NCI-H510A (cell line): ENCODE measurements at regions not wholly inside any gene's neighbourhood (a gene's known extent, or its start where the extent isn't known, plus 50 kb on each side); places are given as distances from the start of the nearest gene placed in this dataset.
"Not testable (repeated sequence)": the region's sequence is repeated elsewhere in the genome, so short reads cannot be mapped to it uniquely, and the experiment has no call there.

Experiments used
- DNase-seq: peaks from one replicate; lab custom pipeline; 2025; lab: John Stamatoyannopoulos, UW

DNA sequence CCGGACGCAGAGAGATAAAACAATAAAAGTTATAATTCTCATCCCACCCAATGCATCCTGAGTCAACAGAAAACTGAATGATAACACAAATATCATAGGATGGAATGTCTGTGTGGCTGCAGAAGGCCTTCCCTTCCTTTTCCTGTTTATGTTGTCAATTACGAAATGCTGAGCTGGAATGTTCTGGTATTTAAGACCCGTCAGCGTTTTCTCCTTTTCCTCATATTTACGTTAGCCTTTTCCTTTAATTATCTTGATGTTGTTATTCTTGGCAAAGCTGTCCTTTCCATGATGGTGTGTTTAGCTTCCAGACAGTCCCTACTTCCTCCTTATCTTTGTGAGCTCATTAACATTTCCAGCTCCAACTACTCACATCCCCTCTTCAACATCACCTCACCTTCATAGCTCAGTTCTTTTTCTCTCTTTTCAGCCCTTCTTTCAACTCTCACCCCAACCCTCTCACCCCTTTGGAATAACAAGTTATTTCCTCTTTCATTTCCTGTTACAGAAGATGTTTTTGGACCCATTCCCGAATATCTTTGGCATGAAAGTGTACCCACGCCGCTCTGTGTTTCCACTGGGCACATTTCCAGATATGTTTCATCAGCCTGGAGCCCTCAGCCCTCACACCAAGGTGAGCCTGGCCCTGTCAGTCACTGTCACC, 221.6 kb downstream of the NR2F1-AS1 start:
- DNase-seq: no peak

DNA sequence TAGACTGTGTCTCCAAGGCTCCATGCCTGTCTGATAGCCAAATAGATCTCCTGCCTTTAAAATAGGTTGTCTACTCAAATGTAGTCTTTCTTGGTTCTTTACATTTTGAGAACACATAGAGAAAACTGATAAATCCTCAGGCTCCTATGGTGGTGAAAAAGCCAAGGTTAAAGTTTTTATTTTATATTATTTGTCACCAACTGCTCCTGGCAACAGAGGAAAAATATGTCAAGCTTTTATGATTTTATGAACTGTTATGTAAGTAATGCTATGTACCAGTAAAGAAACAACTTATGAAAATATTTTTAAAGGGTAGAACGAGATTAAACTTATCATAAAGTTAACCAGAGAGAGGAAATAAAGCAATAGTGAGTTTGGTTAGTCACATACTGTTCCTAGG, 222.8 kb downstream of the NR2F1-AS1 start:
- DNase-seq: no peak

DNA sequence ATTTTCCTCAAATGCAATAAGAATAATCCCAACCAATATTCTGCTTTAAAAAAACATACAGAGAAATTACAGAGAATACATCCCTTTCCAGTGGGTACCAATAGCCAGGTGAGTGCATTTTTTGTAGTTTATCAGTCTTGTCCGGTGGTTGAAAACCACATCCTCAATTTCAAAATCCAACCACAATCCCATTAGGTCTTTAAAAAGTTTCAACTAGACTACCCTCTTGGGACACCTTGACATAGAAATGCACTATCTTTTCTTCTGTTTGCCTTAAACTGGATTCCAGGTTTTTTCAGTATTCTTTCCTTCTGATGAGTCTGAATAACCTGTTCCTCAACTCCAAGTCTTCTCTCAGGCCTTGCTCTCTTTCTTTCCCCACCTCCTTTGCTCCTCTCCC, 223.3 kb downstream of the NR2F1-AS1 start:
- DNase-seq: no peak

DNA sequence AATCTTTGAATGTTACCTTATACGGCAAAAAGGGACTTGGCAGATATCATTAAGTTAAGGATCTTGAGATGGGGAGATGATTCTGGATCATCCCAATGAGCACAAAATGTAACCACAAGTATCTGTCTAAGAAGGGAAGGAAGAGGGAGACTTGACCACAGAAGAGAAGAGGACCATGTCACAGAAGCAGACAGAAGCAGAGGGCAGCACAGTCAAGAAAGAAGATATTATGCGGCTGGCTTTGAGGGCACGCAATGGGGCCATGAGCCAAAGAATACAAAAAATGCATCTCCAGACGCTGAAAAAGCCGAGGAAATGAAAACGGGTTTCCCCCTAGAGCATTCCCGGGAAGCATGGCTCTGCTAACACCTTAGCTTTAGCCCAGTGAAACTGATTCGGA, 225.3 kb downstream of the NR2F1-AS1 start:
- DNase-seq: no peak

DNA sequence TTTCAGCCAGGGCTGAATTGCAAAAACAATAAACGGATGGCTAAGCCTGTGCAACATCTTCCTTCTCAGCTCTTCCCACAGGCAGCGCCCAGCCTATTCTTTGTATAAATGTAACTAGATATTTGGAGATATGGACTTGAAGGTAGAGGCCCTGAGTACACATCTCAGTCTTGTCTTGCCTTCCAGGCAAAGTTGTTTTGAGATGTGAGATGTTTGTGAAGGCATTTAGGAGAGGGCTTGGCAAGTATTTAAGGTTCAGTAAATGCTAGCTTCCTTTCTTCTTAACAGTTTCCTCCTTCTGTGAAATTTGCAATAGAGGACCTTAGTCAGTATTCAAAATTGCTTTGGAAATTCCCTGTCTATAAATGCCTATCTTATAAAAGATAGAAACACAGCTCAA, 228.8 kb downstream of the NR2F1-AS1 start:
- no peak for DNase-seq

DNA sequence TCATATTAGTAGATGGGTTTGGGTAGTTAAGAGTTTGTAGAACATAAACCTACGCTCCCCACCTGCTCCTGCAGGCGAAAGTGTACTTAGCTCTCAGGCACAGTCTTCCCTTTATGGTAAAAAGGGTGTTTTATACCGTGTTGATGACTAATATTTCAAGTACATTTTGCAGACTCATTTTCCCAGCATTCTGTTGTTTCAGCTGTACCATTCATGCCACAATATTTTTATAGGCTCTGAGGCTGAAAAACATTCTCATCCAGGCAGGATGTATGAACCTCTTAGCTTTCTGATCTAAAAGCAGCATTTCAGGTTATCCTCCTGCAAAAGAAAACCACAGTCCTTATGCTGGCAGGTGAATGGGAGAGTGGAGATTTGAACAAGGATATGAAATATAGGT, 231.4 kb downstream of the NR2F1-AS1 start:
- no peak for DNase-seq

DNA sequence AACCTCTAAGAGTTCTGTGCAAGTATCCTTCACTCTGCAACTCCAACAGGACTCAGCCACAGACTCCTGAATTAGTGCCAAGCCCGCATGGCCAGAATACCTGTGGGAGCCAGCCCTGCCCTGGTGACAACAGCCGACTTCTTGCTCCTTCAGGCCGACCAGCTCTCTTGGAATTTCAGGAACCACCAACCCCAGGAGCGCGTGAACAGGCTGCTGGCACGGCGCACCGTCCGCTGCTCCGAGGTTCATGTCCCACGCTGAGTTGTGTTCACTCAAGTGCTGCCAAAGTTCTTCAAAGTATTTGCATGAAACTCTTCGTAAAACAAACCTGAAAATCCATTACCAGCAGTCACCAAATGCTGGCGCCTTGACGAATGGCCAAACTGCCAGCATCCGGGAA, 232.8 kb downstream of the NR2F1-AS1 start:
- no peak for DNase-seq

DNA sequence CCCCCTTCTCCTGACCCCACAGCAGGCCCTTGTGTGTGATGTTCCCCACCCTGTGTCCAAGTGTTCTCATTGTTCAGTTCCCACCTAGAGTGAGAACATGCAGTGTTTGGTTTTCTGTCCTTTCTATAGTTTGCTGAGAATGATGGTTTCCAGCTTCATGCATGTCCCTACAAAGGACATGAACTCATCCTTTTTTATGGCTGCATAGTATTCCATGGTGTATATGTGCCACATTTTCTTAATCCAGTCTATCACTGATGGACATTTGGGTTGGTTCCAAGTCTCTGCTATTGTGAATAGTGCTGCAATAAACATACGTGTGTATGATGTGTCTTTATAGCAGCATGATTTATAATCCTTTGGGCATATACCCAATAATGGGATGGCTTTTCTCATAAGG, 234.2 kb downstream of the NR2F1-AS1 start:
- not testable (repeated sequence) for DNase-seq

DNA sequence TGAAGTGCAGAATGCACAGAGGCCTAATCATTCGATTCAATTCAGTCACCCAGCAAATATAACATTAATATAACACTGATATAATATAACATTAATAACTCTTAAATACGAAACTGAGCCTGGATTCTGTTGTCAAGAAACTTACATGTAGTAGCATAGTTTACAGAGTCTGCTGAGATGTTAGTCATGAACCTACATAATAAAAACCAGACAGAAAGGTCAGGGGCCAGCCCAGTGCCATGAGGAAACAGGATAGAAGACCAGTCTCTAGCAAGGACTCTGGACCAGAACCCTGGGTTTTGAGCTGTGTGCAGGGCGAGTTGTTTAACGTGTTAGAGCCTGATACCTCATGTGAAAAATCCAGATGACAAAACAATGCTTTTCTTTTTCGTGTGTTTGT, 234.7 kb downstream of the NR2F1-AS1 start:
- DNase-seq: no peak

DNA sequence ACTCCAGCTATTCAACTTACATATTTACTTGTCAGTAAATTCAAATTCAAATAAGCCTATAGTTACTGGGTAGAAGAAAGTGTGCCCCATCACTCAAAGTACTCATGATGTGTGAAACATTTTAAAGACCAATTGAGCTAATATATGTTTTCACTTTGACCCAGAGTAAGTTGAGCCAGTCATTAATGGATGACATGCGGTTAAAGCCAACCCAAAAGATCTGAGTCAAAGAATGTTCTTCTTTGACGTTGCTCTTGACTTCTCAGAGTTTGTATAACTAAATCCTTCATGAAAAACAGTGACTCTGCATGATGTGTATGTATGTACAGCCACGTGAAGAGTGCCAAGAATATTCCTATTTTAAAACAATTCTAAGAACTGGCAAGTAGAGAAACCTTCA, 237.4 kb downstream of the NR2F1-AS1 start:
- DNase-seq: no peak

DNA sequence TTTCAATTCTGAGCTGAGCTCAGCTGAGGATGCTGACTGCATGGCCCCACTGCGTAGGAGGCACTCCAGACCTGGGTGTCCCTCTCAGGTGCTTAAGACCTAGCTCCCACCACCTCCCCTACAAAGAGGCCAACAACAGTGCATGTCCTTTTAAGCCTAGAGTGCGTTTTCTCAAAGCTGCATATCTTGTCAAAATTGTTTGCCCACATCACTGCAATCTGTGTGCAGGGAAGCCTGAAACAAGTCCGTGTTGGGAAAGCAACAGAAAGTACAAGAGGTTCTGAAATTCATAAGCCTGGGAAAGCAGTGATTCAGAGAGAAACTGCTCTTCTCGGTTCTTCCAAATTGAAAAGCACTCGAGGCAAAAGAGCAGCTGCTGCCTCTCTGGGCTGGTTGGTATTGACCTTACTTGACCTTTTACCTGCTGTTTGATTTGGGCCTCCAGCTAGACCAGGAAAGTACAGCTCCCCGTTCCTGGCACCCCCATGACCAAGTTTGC, 238.4 kb downstream of the NR2F1-AS1 start:
- DNase-seq: no peak

DNA sequence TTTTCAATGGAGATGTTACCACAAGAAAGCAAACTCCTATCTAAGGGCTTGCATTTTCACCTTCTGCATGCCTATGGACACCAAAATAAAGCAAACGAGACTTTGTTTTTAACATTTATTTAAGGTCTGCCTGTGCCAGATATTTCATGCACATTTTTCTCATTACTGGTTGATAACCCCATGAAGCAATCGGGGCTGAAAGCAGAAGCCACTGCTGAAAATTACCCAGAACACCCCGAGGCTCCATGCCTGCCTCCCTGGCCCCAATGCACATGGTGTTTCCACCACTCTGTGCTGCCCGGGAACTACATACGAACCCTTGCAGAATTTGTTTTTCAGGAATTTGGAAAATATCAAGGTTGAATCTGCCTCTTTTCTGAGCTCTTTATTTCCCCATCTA, 240.1 kb downstream of the NR2F1-AS1 start:
- no peak for DNase-seq

DNA sequence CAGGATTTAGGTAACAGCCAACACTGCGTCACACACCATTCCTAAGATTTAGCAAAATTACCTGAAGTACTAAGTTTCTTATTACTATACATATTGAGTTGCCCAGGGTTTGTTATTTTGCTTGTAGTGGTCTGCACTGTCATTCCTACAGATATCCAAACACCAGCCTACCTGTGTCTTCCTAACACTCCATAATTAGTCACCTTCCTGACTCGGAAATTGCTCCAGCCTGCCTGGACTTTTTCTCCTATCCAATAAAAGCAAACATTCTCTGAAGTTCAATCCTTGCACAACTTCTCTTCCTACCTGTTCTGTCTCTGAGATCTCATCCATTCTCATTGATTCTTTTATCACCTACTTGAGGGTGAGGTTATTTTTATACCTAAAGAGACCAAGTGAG, 243.9 kb downstream of the NR2F1-AS1 start:
- no peak for DNase-seq

DNA sequence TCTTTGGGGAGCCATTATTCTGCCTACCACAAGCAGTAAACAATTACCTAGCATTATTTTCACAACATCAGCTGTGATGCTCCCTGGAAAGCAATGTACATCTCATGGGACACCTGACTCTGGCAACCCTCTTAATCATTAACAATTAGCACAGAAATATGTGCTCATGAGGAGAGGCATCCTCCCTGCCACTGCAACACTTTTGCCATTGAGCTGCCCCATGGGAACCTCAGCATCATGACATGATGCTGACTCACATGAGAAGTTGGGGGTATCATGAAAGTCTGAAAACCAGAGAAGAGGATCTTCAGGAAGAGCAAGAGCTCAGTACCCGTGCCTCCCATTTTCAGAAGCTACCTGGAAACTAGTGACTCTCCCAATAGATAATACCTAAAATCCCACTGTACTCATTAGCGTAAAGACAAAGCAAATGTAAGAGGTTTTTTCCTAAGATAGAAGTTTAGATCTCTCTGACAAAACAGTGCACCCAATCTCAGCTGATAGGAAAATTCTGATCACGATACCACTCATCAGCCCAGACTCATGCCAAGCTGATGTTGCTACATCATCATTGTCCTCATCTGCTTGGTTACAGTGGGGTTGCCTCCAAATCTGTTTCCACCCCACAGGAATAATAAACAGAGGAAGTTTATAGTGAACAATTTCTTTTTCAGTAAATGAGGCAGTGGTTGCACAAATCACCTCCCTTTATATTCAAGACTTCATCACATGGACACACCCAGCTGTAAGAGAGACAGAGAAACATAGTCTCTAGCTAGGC, 244.5 kb downstream of the NR2F1-AS1 start:
- no peak for DNase-seq

DNA sequence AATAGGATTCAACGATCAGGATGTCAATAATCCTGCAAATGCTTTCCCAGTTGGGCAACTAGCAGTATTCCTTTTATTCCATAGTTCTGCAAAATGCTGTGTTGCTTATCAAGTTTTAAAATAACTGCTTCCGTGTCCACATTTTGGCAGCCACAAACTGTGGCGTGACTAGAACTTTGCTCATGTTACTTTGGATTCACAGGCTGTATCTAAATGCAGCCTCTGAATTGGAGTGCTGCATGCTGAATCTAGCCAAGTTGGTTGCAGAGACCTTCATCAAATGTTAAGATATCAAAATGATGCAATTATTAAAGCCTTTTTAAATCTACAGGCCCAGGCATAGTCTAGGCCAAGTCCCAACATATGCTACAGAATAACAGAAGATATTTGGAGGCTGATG, 249.2 kb downstream of the NR2F1-AS1 start:
- no peak for DNase-seq

DNA sequence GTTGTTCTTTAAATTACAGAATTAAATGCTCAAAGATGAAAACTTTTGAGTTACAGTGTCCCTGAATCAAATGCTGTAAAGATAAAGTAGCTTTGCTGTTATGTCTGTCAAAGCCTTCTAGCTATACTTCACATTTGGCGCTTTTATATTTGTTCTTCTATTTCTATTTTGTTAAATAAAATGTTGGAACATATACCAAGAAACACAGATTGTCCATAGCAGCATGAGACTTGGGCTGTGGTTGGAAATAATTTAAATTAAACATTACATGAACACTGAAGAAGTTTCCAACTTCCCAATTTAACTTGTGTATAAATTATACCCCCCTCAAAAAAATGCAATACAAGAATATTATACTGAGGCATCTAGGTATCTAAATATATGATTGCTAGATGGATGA, 249.8 kb downstream of the NR2F1-AS1 start:
- DNase-seq: no peak

DNA sequence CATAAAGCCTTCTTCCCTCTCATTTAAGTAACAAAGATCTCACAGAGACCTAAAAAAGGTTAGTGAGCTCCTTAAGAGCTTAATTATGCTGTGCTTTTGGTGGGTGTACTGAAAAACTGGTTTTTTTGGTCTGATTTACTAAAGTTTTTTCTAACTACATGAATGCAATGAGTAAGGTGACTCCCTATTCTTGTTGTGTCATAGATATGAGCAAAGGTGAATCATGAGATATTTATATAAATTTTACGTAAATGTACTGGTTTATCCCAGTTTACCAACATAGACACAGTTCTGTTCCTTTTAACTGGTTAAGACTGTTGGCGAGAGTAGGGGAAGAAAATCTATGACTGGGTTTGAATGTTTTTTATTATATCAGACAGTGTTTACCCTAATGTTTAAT, 250.5 kb downstream of the NR2F1-AS1 start:
- DNase-seq: no peak

DNA sequence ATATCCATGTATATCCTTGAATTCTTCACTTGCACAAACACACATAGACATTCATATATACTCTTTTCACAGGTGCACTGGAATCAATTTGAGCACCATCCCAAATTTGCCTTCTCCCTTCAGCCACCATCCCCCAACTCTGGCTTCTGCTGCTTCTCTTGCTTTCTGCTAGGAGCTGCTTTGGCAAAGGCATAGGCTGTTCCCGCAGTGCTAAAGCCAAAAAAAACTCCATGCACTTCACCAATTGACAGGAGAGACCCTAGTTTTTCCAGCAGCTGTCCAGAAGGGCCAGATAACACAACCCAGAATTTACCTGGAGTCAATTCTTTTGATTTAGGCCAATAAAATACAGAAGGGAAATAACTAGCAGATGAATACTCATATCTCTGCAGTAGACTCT, 251.3 kb downstream of the NR2F1-AS1 start:
- DNase-seq: no peak

DNA sequence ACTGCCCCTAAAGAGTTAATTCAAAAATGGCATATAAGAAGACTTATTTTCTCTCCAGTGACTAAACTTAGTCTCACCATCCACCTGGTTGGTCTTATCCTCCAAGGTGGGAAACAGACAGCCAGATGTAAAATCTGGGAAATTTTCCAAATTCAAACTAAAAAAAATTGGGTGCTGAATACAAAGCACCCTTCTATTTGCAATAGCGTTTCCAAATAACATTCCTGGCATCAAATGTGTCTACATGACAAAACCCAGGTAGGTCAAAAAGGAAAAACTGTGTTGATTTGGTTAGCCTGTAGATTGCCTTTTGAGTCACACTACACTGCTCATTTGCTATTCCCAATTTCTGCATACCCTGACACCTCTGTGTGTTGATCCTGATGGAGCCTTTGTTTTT, 252.2 kb downstream of the NR2F1-AS1 start:
- DNase-seq: no peak

DNA sequence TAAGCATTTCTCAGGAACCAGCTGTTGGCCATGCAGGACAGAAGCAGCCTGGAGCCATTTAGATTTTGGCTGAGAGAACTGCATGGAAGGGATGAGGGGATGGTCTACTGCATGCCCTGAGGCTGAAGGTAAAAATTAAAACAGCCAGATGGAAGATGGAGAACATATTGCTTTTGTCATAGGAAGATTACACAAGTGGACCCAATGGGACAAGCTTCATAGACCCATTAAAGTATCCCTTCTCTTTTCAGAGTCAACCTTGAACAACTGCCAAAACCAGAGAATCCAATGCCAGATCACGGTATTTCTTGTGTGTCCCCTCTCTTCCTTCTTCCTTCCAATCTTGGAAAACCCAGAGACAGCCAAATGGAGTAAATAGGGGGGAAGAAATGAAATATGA, 253.4 kb downstream of the NR2F1-AS1 start:
- no peak for DNase-seq

DNA sequence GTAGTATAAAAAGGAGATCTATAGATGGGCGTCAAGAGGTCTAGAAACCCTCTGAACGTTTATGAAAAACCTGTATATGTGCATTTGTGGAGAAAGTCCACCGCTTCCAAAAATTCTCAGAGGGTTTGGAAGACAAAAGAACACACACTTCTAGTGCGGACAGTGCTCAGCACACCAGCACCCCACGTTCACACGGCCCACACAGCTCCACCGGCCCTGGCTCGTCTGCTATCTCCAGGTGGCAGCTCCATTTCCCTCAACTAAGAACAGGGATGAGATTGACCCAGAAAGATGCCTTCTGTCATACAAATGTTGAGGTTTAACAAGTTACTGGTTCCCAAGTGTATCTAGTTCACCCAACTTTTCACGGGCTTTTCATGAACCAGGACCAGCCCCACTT, 255.1 kb downstream of the NR2F1-AS1 start:
- DNase-seq: no peak

DNA sequence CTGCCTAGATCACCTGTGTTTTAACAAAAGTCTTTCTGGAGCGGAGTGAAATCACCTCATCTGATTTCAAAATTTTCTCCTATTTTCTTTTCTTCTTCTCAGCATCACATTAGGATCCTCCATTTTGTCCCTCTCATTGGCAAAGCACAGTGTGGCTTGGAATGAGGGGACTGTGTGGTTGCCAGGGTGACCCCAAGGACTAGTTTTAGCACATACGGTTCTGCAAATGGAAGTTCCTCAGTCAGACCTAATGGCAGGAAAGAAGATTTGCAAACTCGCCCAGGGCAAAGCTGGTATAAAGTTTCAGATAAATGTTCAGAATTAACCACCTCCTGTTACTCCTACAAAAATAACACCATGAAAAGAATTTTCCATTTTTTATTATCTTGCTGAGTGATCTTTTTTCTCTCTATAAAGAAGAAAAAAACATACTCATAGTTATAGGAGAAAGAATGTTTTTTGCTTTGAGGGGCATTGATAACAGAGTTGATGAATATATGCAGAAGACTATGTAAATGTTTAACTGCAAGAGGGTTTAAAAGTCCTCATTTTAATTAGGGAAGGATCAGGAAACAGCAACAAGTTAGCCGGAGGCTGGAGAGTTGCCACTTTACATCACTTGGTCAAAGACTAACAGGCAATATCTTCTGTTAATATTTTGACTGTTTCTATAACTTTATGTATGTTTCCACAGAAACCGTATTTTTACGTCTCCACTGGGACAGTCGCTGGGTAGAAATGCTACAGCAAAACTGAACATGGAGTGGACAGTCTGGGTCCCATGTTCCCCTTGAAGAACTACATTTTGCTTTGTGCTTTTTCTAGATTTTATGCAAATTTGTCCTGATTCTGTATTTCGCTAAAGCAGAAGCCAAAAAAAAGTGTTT, 257.8 kb downstream of the NR2F1-AS1 start:
- no peak for DNase-seq
